Endothelial cell of umbilical vein (primary cell): ENCODE measurements at regions not wholly inside any gene's neighbourhood (a gene's known extent, or its start where the extent isn't known, plus 50 kb on each side); places are given as distances from the start of the nearest gene placed in this dataset.

Experiments used
- BruUV-seq: library from RNA; stranded (reverse); fragments of 400-500 nt; replicated peaks from 2 replicates; lab custom pipeline; 2021; lab: Mats Ljungman, UMichigan
- CTCF ChIA-PET: fragments of 300-600, 350-600 bp; sonication (Branson Sonifier 250); formaldehyde crosslinking; loops from one replicate; lab custom pipeline; 2021; ENCODE audit warnings: antibody characterized with exemption, inconsistent platforms; lab: Charles Lee
- POLR2A ChIA-PET: fragments of 300-600, 350-600 bp; sonication (Branson Sonifier 250); formaldehyde crosslinking; loops from one replicate; lab custom pipeline; 2021; ENCODE audit warnings: antibody characterized with exemption, inconsistent platforms; lab: Charles Lee
- DNase-seq: peaks from one replicate; pipeline ENCODE4 v3.0.0-alpha.2; 2011; ENCODE audit warnings: low read depth, low spot score
- FAIRE-seq: peaks from 2 replicates; lab custom pipeline; 2011; peaks lifted over from hg19 to GRCh38; lab: Jason Lieb, UNC
- H2AFZ ChIP-seq: 2 replicates; pipeline ENCODE4 v1.6.0; 2012; ENCODE audit warnings: low read depth, low read length, control low read depth, inconsistent platforms
- H3K27ac ChIP-seq: 2 replicates; pipeline ENCODE4 v1.5.1; 2011; ENCODE audit warnings: low read depth, mild to moderate bottlenecking, control low read depth, low read length, moderate library complexity; ENCODE audit not compliant: insufficient read depth
- H3K27me3 ChIP-seq, 2 experiments: 2 replicates each; pipeline versions ENCODE4 v1.6.0 to v1.6.1; 2011; ENCODE audit warnings: low read length in 2 of 2, mixed read lengths in 1 of 2; ENCODE audit not compliant: control insufficient read depth in 2 of 2, insufficient read depth in 2 of 2
- H3K36me3 ChIP-seq, 2 experiments: 2 replicates in 1 of 2; 3 replicates in 1 of 2; pipeline ENCODE4 v1.5.1; 2011; ENCODE audit warnings: low read length in 2 of 2, mild to moderate bottlenecking in 1 of 2, moderate library complexity in 1 of 2; ENCODE audit not compliant: control insufficient read depth in 2 of 2, insufficient read depth in 2 of 2; ENCODE audit errors: extremely low read depth in 1 of 2
- H3K4me1 ChIP-seq: 3 replicates; pipeline ENCODE4 v1.5.1; 2011; ENCODE audit warnings: mild to moderate bottlenecking, low read length; ENCODE audit not compliant: control insufficient read depth, insufficient read depth; ENCODE audit errors: extremely low read depth
- H3K4me2 ChIP-seq: 2 replicates; pipeline ENCODE4 v1.6.1; 2011; ENCODE audit warnings: low read length, control low read depth, mixed read lengths; ENCODE audit not compliant: insufficient read depth
- H3K4me3 ChIP-seq, 3 experiments: fragments of 200-600 bp in 1 of 3; sonication (generic), shearing (Covaris generic) in 1 of 3; replicated peaks in 1 of 3; 2 replicates each; pipeline ENCODE4 v1.5.1; 2011 to 2016; ENCODE audit warnings: control low read depth in 3 of 3, low read length in 3 of 3, mild to moderate bottlenecking in 2 of 3, inconsistent platforms in 1 of 3, low read depth in 1 of 3, moderate library complexity in 1 of 3; ENCODE audit not compliant: insufficient read depth in 1 of 3
- H3K79me2 ChIP-seq: 2 replicates; pipeline ENCODE4 v1.6.0; 2012; ENCODE audit warnings: low read length, inconsistent platforms; ENCODE audit not compliant: control insufficient read depth, insufficient read depth
- H3K9ac ChIP-seq: replicated peaks from 2 replicates; pipeline ENCODE3; 2011; ENCODE audit warnings: low read length, control low read depth; ENCODE audit not compliant: insufficient read depth; ENCODE audit errors: extremely low read depth
- H3K9me1 ChIP-seq: replicated peaks from 3 replicates; pipeline ENCODE4 v1.6.0; 2011; ENCODE audit warnings: mild to moderate bottlenecking, low read length; ENCODE audit not compliant: control insufficient read depth, insufficient read depth; ENCODE audit errors: extremely low read depth
- H3K9me3 ChIP-seq: replicated peaks from 2 replicates; pipeline ENCODE4 v1.5.1; 2012; ENCODE audit warnings: low read length, inconsistent platforms; ENCODE audit not compliant: control insufficient read depth, insufficient read depth
- H4K20me1 ChIP-seq: replicated peaks from 2 replicates; pipeline ENCODE3; 2011; ENCODE audit warnings: mild to moderate bottlenecking, low read length; ENCODE audit not compliant: control insufficient read depth, insufficient read depth; ENCODE audit errors: extremely low read depth
- CTCF ChIP-seq, 2 donors: IDR thresholded peaks; 1 replicate in 1 of 2; 2 replicates in 1 of 2; pipeline ENCODE4 v1.5.1; 2011; ENCODE audit warnings: low read length in 2 of 2, mild to moderate bottlenecking in 2 of 2, moderate library complexity in 2 of 2, control low read depth in 1 of 2, inconsistent platforms in 1 of 2, low read depth in 1 of 2; ENCODE audit not compliant: insufficient read depth in 1 of 2; ENCODE audit errors: extremely low read depth in 1 of 2
- EZH2 ChIP-seq: IDR thresholded peaks from 2 replicates; pipeline ENCODE4 v1.6.1; 2012; ENCODE audit warnings: borderline replicate concordance, low read depth, mild to moderate bottlenecking, moderate library complexity, low read length, inconsistent platforms; ENCODE audit not compliant: severe bottlenecking
- GATA2 ChIP-seq: IDR thresholded peaks from 2 replicates; pipeline ENCODE4 v1.7.0; 2011; ENCODE audit warnings: low read depth, mild to moderate bottlenecking, moderate library complexity, mixed read lengths, low read length; ENCODE audit not compliant: insufficient read length, insufficient read depth
- JUN ChIP-seq: IDR thresholded peaks from 2 replicates; pipeline ENCODE4 v1.6.1; 2011; ENCODE audit warnings: borderline replicate concordance, low read depth; ENCODE audit not compliant: insufficient read length, insufficient read depth
- MAX ChIP-seq: IDR thresholded peaks from 2 replicates; pipeline ENCODE4 v1.6.1; 2011; ENCODE audit not compliant: insufficient read depth, insufficient read length
- MYC ChIP-seq: IDR thresholded peaks from one replicate; pipeline ENCODE4 v1.6.1; 2011; ENCODE audit warnings: mild to moderate bottlenecking, low read depth, low read length
- POLR2A ChIP-seq: IDR thresholded peaks from 2 replicates; pipeline ENCODE4 v1.6.1; 2012; ENCODE audit warnings: low read depth, mild to moderate bottlenecking, control low read depth, low read length
- POLR2AphosphoS5 ChIP-seq: IDR thresholded peaks from 2 replicates; pipeline ENCODE4 v1.6.1; 2012; ENCODE audit warnings: low read depth, mild to moderate bottlenecking, control low read depth, low read length, moderate library complexity; ENCODE audit not compliant: insufficient read depth
- dilution Hi-C: fragments of 300-500 bp; cut with MboI; formaldehyde crosslinking; loops from one replicate; pipeline ENCODE4 v1.15.0; 2019; ENCODE audit warnings: low sequenced_read_pairs; ENCODE audit not compliant: extremely low pct_ligation_motif_present
- intact Hi-C: fragments of 100-400 bp; cut with micrococcal nuclease; formaldehyde crosslinking; loops from one replicate; pipeline ENCODE4 v1.10.0; 2022

DNA sequence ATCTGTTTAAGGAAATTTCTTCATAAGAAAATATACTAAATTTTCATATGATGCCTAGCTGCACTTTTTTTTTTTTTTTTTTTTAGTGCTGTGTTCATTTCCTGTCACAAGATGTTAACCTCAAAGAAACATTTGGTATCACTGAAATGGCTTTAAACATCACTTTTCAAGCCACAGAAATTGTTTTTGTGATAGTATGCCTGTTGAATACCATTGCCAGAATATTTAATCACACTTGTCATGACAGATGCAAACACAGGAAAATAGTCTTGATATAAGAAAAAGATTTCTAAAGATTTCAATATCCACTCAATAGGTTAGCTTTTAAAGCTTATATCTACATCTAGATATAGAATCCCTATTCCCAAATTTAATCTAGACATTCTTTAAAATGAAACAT lies 608.5 kb upstream of the AGTR1 start:
- Histone ChIP-seq H2AFZ (no peak overlapping the region), H4K20me1 (no peaks in the 10 kb centered on the region), H3K4me2 (no peak overlapping the region), H3K4me3 (no peak overlapping the region), H3K9me3 (no peaks in the 10 kb centered on the region), H3K36me3 (no peaks in the 10 kb centered on the region), H3K9me1 (no peaks in the 10 kb centered on the region), H3K27me3 (no peaks in the 10 kb centered on the region), H3K4me1 (no peaks in the 10 kb centered on the region), H3K79me2 (no peaks in the 10 kb centered on the region), H3K9ac (no peak overlapping the region), H3K27ac (no peak overlapping the region)
- dilution Hi-C loops (no loop called here), intact Hi-C loops (no loop called here)
- TF ChIP-seq MAX, result no peak
- TF ChIP-seq JUN, result no peak
- no peak for TF ChIP-seq POLR2A
- no peak for TF ChIP-seq POLR2AphosphoS5
- TF ChIP-seq CTCF (IDR thresholded peaks at IDR 0.05; ENCODE audit: extremely low read depth in 1 of 2, insufficient read depth in 1 of 2, low read depth in 1 of 2, low read length in 2 of 2), result no peak
- TF ChIP-seq MYC, result no peak
- no peak for TF ChIP-seq GATA2
- TF ChIP-seq EZH2, result no peak
- no TSS peak for BruUV-seq
- ChIA-PET CTCF (interaction anchor here (0.7 to 5.6 kb wide), 2 partner anchors 12 to 279 kb away, joined by 3 to 40 read pairs; no protein-coding TSS in a partner anchor), POLR2A (no interaction called here)
- DNase-seq, result no peak
- no peak for FAIRE-seq
